Activated T-cell treated with anti-CD3 and anti-CD28 coated beads, Interleukin-2, amount 50 U/mL, for 4 hours (primary cell): ENCODE measurements at regions not wholly inside any gene's neighbourhood (a gene's known extent, or its start where the extent isn't known, plus 50 kb on each side); places are given as distances from the start of the nearest gene placed in this dataset.

Source experiments
- ATAC-seq, 2 donors: fragments of 200-7000 bp; cut with Tn5 transposase; one replicate each; pipeline ENCODE4 v1.10.0; 2021
- DNase-seq: peaks from one replicate; pipeline ENCODE4 v3.0.0-alpha.2; 2020
- H3K27me3 Mint-ChIP-seq: one replicate; pipeline ENCODE4 v1.8.0; 2021; ENCODE audit warnings: low read depth, mixed read lengths
- H3K36me3 Mint-ChIP-seq: one replicate; pipeline ENCODE4 v1.8.0; 2022; ENCODE audit warnings: mixed read lengths; ENCODE audit not compliant: insufficient read depth
- H3K4me1 Mint-ChIP-seq: one replicate; pipeline ENCODE4 v1.8.0; 2021; ENCODE audit warnings: low read depth, mixed read lengths
- H3K4me3 Mint-ChIP-seq: one replicate; pipeline ENCODE4 v1.8.0; 2021; ENCODE audit warnings: mild to moderate bottlenecking, moderate library complexity, mixed read lengths
- H3K9me3 Mint-ChIP-seq: one replicate; pipeline ENCODE4 v1.8.0; 2021; ENCODE audit warnings: mixed read lengths

- H3K36me3 Mint-ChIP-seq, result no peaks in the 10 kb centered on the region
- H3K4me1 Mint-ChIP-seq, result no peaks in the 10 kb centered on the region
- H3K4me3 Mint-ChIP-seq, result no peak overlapping the region
- H3K9me3 Mint-ChIP-seq, result no peaks in the 10 kb centered on the region
- no peak for DNase-seq
- no peak for ATAC-seq
- peaks cover 54% of the 10 kb centered on the region for H3K27me3 Mint-ChIP-seq
Measured at GRCh38 chr11:116504541-116505297, 268.1 kb downstream of the BUD13 start.

- Mint-ChIP-seq H3K4me1 (no peaks in the 10 kb centered on the region), H3K27me3 (peaks cover 54% of the 10 kb centered on the region), H3K9me3 (no peaks in the 10 kb centered on the region), H3K4me3 (no peak overlapping the region), H3K36me3 (no peaks in the 10 kb centered on the region)
- ATAC-seq, result no peak
- no peak for DNase-seq
Measured at GRCh38 chr11:116503216-116504160, 269.3 kb downstream of the BUD13 start.

- no peak for ATAC-seq
- Mint-ChIP-seq H3K9me3 (no peaks in the 10 kb centered on the region), H3K27me3 (peaks cover 53% of the 10 kb centered on the region)
Measured at GRCh38 chr11:116502641-116503061, 270.1 kb downstream of the BUD13 start.

GRCh38 chr11:116501728-116502127, 271.1 kb downstream of the BUD13 start:
- Mint-ChIP-seq H3K27me3 (peaks cover 51% of the 10 kb centered on the region), H3K9me3 (no peaks in the 10 kb centered on the region), H3K36me3 (no peaks in the 10 kb centered on the region), H3K4me3 (no peak overlapping the region), H3K4me1 (no peaks in the 10 kb centered on the region)
- DNase-seq, result no peak
- no peak for ATAC-seq

More at GRCh38 chr11:116502641-116503061, 270.1 kb downstream of the BUD13 start:
- no peak overlapping the region for H3K4me3 Mint-ChIP-seq
- no peaks in the 10 kb centered on the region for H3K36me3 Mint-ChIP-seq
- no peaks in the 10 kb centered on the region for H3K4me1 Mint-ChIP-seq
- no peak for DNase-seq

- peaks cover 49% of the 10 kb centered on the region for H3K27me3 Mint-ChIP-seq
Measured at GRCh38 chr11:116500947-116501602, 271.7 kb downstream of the BUD13 start.

GRCh38 chr11:116500026-116500946, 272.5 kb downstream of the BUD13 start:
- ATAC-seq, result no peak
- Mint-ChIP-seq H3K9me3 (no peaks in the 10 kb centered on the region), H3K4me1 (no peaks in the 10 kb centered on the region), H3K27me3 (peaks cover 45% of the 10 kb centered on the region), H3K36me3 (no peaks in the 10 kb centered on the region), H3K4me3 (no peak overlapping the region)
- DNase-seq, result no peak

More at GRCh38 chr11:116500947-116501602, 271.7 kb downstream of the BUD13 start:
- ATAC-seq (no peak), DNase-seq (no peak)
- Mint-ChIP-seq H3K4me1 (no peaks in the 10 kb centered on the region), H3K4me3 (no peak overlapping the region), H3K36me3 (no peaks in the 10 kb centered on the region), H3K9me3 (no peaks in the 10 kb centered on the region)

GRCh38 chr11:116499396-116500003, 273.3 kb downstream of the BUD13 start:
- Mint-ChIP-seq H3K4me1 (no peaks in the 10 kb centered on the region), H3K36me3 (no peaks in the 10 kb centered on the region), H3K9me3 (no peaks in the 10 kb centered on the region), H3K4me3 (no peak overlapping the region), H3K27me3 (peaks cover 40% of the 10 kb centered on the region)
- no peak for DNase-seq
- no peak for ATAC-seq

GRCh38 chr11:116498161-116498560, 274.6 kb downstream of the BUD13 start:
- Mint-ChIP-seq H3K9me3 (no peaks in the 10 kb centered on the region), H3K36me3 (no peaks in the 10 kb centered on the region), H3K27me3 (peaks cover 29% of the 10 kb centered on the region), H3K4me1 (no peaks in the 10 kb centered on the region), H3K4me3 (no peak overlapping the region)
- ATAC-seq (no peak), DNase-seq (no peak)

GRCh38 chr11:116492600-116492999, 280.2 kb downstream of the BUD13 start:
- Mint-ChIP-seq H3K4me1 (no peaks in the 10 kb centered on the region), H3K27me3 (peaks cover 9% of the 10 kb centered on the region), H3K9me3 (no peaks in the 10 kb centered on the region), H3K36me3 (no peaks in the 10 kb centered on the region), H3K4me3 (no peak overlapping the region)
- DNase-seq, result no peak
- no peak for ATAC-seq

- Mint-ChIP-seq H3K4me3 (no peak overlapping the region), H3K27me3 (peaks cover 20% of the 10 kb centered on the region), H3K9me3 (no peaks in the 10 kb centered on the region), H3K36me3 (no peaks in the 10 kb centered on the region), H3K4me1 (no peaks in the 10 kb centered on the region)
- no peak for ATAC-seq
- no peak for DNase-seq
Measured at GRCh38 chr11:116488836-116489389, 283.9 kb downstream of the BUD13 start.

GRCh38 chr11:116485425-116485824, 287.4 kb downstream of the BUD13 start:
- H3K36me3 Mint-ChIP-seq, result no peaks in the 10 kb centered on the region
- DNase-seq (no peak), ATAC-seq (no peak)
- peaks cover 16% of the 10 kb centered on the region for H3K27me3 Mint-ChIP-seq
- no peaks in the 10 kb centered on the region for H3K4me1 Mint-ChIP-seq
- H3K9me3 Mint-ChIP-seq, result no peaks in the 10 kb centered on the region
- H3K4me3 Mint-ChIP-seq, result no peak overlapping the region

GRCh38 chr11:116482716-116483115, 290.1 kb downstream of the BUD13 start:
- DNase-seq (no peak), ATAC-seq (no peak)
- Mint-ChIP-seq H3K9me3 (no peaks in the 10 kb centered on the region), H3K36me3 (no peaks in the 10 kb centered on the region), H3K4me3 (no peak overlapping the region), H3K4me1 (no peaks in the 10 kb centered on the region), H3K27me3 (peaks cover 11% of the 10 kb centered on the region)

- DNase-seq (no peak), ATAC-seq (no peak)
- Mint-ChIP-seq H3K36me3 (no peaks in the 10 kb centered on the region), H3K27me3 (peaks cover 7% of the 10 kb centered on the region), H3K4me3 (no peak overlapping the region), H3K9me3 (no peaks in the 10 kb centered on the region), H3K4me1 (no peaks in the 10 kb centered on the region)
Measured at GRCh38 chr11:116481126-116481675, 291.6 kb downstream of the BUD13 start.
